Endometrium (tissue), 2 donors: ENCODE measurements at regions not wholly inside any gene's neighbourhood (a gene's known extent, or its start where the extent isn't known, plus 50 kb on each side); places are given as distances from the start of the nearest gene placed in this dataset.

Experiments
- FAIRE-seq: peaks from 2 replicates; lab custom pipeline; 2012; peaks lifted over from hg19 to GRCh38; lab: Jason Lieb, UNC
- donor health status: control.
- donor health status: control.

DNA sequence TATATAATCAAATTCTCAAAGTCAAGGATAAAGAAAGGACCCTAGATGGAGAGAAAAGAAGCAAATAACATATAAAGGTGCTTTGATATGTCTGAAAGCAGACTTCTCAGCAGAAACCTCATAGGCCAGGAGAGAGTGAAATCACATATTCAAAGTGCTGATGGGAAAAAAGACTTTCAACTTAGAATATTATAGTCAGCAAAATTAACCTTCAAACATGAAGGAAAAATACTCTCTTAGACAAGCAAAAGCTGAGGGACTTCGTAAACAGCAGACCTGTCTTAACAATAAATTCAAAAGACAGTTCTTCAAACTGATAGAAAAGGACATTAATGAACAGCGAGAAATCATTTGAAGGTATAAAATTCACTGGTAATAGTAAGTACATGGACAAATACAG lies 107.2 kb upstream of the KCNH7 start:
- no peak for FAIRE-seq

DNA sequence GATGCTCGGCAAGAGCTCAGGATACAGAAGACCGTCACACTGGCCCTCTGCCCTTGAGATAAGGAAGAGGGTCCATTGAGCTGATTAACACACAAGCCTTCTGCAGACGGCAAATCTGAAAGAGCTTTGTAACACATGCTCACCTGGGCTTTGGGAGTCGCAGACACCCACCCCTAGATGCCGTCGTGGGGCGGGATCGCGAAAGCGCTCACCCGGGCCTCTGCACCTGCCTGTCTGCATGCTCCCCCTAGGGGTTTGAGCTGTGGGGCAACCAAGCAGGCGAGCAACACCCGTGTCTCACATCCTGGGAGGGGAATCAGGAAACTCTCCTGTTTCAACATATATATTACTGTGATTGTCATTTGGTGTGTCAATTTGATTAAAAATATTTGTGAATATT lies 99.8 kb upstream of the KCNH7 start:
- FAIRE-seq = no peak

DNA sequence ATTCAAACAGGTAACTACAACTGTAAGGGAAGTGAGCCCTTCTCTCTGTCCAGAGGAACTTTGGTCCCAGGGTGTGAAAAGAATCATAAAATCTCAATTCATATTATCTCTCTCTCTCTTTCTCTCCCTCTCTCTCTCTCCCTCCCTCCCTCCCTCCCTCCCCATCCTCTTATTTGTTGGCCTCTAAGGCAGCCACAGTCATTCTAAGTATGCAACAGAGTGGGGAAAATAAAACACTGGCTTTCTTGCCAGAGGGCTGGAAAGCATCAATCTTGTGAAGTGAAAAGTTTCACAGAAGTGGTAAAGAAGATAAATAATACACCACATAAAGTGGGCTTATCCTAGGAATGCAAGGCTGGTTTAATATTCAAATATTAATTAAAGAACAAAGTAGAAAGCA lies 95.6 kb upstream of the KCNH7 start:
- no peak for FAIRE-seq

DNA sequence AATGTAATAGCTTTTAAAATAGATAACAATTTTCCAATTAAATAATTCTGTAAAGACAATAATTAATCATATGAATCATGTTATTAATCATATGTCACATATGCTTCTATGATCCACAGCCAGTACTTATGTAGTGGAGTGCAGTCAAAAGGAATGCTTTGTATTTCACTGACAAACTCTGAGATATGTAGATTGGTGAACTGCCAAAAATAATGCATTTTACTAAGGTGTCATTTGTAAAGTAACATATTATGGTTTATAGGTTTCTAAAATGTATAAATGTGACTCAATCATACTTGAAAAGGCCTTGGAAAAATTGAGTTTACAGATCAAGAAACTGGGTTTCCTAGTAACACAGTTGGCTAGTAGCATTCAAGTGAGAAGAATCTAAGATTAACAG lies 93.8 kb upstream of the KCNH7 start:
- no peak for FAIRE-seq

DNA sequence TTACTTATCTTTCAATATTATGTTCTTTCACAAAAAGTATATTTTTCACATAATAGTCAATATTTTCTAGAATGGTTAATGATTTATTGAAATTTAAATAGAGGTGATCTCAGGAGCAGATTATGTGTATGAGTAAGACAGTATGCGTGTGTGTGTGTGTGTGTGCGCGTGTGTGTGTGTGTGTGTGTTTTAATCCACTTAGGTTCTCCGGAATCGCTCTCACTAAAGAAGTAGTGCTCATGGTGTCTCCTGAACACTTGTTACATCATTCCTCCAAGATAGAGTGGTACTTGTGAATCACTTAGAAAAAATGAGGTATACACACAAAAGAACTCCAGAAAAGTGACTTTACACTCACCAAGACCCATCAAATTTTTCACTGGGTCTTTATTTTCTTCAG lies 91.0 kb upstream of the KCNH7 start:
- FAIRE-seq = no peak

DNA sequence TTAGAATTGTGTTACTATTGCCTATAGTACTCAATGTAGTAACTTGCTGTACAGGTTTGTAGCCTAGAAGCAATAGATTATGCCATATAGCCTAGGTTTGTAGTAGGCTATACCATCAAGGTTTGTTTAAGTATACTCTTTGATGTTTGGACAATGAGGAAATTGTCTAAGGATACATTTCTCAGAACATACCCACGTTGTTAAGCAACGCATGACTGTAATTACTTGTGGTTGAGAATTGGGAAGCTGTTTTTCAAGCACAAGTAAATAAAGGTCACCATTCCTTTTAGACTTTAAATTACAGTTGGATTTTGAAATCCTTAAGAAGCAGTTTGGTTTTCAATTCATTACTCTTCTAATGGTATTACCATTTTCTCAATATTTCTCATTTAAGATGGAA lies 89.8 kb upstream of the KCNH7 start:
- no peak for FAIRE-seq

DNA sequence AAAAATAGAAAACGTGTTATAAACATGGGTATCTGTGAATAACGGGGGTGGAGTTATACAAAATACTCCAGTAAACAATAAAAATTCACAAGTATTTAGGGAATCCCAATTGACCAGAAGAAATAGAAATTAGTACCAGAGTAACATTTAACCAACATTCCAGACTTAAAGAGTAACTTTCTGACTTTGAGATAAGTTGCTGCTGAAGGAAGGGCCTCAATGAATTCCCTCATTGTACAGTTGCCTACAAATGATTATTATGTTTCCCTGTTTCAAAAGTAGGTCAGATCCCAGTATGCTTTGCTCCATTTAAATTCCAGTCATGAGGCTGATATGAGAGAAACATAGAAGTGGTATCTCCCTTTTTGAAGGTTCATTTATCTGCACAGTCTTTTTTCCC lies 88.3 kb upstream of the KCNH7 start:
- no peak for FAIRE-seq

DNA sequence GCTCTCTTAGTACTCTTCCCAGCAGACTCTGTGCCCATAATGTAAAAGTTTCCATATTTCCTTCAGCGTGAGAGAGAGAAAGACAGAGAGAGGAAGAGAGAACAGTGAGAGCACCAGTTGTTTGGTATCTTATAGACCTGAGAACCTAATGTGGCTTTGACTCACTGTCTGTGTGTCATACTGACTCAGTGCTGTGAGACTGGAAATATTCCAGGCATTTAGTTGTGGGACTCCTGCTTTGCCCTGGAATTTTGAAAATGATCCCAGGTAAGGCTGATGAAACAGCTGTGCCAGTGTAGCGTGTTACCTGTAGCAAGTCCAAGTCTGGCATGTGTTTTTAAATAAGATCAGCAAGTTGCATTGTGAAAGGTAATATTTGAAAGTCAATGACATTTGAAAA lies 87.9 kb upstream of the KCNH7 start:
- no peak for FAIRE-seq

DNA sequence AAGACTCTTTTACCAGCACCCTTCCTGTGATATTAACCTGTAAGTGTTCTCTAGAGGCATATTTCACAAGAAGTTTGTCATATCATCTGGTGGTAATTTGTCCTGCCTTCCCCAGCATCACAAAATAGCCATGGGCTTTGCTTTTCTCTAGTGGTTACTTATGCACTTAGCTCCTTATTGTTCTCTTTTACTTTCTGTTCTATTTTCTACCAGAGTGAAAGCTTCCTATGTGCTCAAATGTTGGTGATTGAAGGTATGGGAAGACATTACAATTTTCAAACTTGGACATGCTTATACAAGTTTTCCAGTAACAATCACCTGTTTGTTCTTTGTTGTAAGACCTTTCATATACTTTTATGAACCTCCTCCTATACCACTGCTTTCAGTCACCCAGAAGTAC lies 87.0 kb upstream of the KCNH7 start:
- no peak for FAIRE-seq

DNA sequence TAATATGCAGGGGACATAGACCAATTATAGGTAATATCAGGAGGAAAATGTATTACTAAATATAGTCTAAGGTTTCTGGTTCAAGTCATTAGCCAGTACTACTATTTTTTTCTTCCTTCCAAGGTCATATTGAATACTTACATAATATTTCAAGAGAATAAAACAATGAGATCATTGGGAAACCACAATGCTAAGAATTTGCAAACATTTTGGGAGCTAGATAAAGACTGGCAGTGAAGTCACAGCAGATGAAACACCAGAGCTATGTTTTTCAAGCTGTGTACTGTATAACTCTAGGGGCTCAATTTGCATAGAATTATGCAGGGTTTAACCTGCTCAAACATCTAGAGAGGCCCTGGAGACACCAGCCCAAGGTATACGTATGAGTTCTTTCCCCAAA lies 80.5 kb upstream of the KCNH7 start:
- FAIRE-seq = no peak

DNA sequence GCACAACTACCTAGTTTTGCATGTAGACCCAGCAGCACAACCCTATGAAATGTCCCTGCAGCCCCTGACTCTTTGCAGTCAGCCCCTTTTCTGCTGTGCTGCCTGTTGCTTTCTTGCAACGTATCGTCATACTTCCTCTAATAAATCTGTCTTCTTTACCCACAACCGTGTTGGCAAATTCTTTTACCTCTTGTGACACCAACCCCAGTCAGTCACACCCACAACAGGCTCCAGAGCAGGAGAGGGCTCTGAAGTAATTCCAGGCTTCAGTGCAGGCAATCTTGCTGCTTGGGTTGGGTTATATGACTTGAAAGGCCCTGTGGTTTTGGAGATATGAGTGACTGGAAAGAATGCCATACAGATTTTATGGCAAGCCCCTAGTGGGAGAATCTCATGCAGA lies 79.1 kb upstream of the KCNH7 start:
- FAIRE-seq = no peak

DNA sequence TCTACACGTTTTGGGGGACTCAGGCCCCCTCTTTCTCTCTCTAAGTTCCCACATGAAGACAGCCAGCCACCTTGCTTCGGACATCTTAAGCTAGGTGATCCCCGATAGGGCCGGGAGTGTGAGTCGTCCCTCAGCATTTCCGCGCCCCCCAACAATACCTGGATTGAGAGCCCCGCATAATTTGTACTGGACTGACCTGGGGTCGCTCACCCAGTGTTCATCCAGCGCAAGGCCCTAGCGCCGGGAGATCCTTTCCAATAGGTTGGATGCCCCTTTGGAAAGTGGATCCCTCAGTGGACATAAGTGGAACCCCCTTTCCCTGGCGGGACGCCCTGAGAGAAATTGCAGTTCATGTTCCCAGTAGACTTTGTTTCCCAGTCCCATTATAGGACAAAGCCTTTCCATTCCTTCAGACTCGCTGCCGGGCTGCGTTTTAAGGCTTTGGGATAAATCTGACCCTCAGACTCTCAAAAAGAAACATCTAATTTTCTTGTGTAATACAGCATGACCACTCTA lies 77.8 kb upstream of the KCNH7 start:
- no peak for FAIRE-seq

DNA sequence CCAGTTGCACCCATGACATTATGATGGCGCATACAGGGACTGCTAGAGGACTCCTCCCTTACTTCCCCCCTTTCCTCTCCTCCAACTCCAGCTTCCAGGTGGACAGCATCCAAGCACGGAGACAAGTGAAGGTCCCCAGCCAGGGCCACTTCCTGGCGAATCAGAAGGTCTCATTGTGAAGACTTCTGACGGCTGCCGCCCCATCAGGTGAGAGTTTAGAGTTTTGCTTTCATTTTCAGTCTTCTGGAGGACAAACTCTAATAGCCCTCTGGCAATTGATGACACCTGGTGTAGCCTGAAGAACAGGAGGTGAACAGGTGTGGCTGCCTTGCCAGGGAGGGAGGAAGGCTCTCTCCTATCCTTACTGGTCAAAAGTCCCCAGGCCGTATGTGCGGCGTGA lies 77.3 kb upstream of the KCNH7 start:
- FAIRE-seq = no peak

DNA sequence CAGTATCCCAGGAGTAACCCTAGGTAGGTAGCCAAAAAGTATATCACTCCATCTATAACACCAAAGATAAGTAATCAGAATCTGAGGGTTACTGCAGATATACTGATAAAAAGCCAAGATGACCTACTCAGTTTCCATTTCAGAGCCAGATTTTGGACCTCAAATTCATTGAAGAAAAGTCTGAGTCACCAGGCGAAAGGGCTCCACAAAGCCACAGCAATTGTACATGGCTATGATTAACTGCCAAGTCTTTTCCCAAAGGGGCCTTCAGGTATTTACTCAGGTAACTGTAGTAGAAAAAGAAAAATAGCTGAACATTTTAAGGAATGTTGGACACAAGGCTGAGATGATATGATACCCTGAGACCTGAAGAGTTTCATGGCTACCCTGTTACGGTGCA lies 75.6 kb upstream of the KCNH7 start:
- no peak for FAIRE-seq

DNA sequence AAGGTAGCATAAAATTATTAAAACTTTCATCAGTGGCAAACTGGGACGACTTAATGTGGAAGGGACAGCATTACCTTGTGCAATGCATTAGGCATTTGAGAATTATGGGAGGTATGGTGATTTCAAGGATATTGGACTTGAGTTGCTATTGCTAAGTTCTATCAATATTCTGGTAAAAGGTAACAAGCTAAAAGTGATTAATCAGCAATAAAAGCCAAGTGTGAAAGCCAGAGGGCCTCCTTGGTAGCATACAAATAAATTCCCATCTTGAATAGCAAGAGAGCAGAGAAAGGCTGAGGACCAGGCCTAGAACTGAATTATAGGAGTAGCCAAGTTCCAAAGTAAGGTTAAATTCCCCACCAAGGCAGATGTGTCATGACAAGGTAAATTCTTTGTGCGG lies 74.2 kb upstream of the KCNH7 start:
- FAIRE-seq = no peak

DNA sequence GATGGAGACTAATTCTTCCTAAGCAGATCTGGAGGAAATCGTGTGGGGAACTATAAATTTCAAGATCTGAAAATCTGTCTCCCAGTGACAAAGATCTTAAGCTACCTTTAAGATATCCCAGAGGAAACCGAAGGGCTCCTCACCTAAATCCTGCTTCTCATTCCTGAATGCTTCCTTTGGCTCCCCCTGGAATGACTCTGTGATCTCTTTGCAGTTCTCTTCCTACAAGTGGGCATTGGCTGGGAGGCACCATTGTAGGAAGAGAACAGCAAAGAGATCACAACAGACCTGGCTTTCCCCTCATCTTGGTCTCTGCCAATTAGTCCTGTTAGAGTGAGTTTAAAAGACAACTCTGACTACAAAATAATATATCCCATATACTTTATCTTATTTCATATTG lies 70.0 kb upstream of the KCNH7 start:
- FAIRE-seq = no peak

DNA sequence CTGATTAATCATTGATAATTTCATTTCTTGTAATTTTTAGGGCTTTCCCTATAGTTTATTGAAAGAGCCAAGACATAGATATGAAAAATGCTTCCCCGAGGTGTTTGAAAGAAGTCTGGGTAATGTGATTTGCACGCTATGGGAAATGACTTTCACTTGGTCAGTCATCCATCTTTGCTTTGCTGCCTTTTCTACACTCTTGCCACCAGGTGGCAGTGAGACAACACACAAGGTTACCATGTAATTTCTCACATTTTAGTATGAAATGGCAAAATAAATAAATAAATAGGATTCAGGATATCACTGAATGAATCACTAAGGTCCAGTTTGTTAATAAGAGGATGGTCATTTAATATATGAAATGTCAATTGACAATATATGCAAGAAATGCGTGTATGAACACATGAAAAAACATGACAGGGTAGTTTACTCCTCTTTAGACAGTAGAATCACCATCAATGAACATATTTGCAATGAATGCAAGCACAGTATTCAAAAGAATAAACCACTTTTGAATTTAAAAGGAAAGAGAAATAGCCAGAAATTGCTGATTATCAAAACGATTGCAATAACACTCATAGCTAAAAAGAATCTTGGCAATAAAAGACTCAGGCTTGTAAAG lies 52.2 kb upstream of the KCNH7 start:
- FAIRE-seq = no peak

DNA sequence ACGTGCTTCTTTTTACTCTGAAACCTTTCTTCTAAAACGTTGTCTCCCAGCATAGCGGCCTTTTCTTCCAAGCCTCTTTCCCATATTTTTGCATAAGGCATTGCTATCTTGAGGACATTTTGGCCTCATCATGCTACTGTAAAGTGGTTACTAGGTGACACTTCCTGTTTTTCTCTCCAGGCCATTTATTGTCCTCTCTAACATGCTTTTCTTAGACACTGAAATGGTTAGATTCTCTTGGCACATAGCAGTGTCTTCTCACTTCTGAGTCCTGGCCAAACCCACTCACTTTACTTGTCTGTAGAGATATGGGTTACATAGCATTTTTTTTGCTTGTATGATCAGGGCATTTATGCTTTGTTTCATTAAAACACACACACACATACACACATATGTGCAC lies 50.1 kb upstream of the KCNH7 start:
- FAIRE-seq = no peak
